HFF-Myc (cell line): ENCODE measurements at regions not wholly inside any gene's neighbourhood (a gene's known extent, or its start where the extent isn't known, plus 50 kb on each side); places are given as distances from the start of the nearest gene placed in this dataset.

Experiments used
- DNase-seq: peaks from one replicate; pipeline ENCODE4 v3.0.0-alpha.2; 2011; ENCODE audit warnings: low read depth; ENCODE audit errors: extremely low read depth
- H3K4me3 ChIP-seq: replicated peaks from 2 replicates; pipeline ENCODE4 v1.5.1; 2011; ENCODE audit warnings: low read depth, mild to moderate bottlenecking, control low read depth, low read length
- CTCF ChIP-seq: IDR thresholded peaks from 2 replicates; pipeline ENCODE4 v1.5.1; 2012; ENCODE audit warnings: mild to moderate bottlenecking, low read depth, low read length, control low read depth; ENCODE audit errors: missing control alignments

DNA sequence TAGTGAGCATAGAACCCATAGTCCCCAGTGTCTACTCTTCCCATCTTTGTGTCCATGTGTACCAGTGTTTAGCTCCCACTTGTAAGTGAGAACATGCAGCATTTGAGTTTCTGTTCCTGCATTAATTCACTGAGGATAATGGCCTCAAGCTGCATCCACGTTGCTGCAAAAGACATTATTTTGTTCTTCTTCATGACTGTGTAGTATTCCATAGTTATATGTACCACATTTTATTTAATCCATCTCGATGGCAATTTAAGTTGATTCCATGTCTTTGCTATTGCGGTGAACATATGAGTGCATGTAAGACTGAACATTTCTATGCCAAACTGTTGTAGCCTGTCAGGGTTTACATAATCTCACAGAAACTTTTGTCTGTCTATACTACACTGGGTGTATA lies 237.2 kb downstream of the IPO8 start:
- TF ChIP-seq CTCF = no peak
- no peak for DNase-seq
- H3K4me3 ChIP-seq = no peak overlapping the region

- no peak for DNase-seq
- peak; percentile 11 for TF ChIP-seq CTCF
- no peak overlapping the region for H3K4me3 ChIP-seq
Measured at GRCh38 chr12:30457621-30458289, 237.9 kb downstream of the IPO8 start.

DNA sequence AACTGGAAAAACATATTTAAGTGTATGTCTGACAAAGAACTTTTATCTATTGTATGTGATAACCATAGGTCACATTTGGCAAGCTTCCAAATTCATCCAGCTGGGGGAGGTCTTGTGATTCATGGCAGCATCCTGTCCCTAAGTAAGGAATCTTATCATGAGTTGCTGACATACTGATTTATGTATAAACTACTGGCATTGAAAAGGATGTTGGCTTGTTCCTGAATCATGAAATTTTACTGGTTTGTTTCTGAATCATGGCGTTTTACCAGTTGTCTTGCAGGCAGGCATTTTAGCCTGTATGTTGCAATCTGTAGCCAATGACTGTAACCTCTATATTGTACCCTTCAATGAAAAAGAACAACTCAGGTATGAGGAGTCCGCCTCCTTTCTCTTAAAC lies 244.8 kb downstream of the IPO8 start:
- H3K4me3 ChIP-seq = no peak overlapping the region
- TF ChIP-seq CTCF = no peak
- DNase-seq = no peak

GRCh38 chr12:30450226-30450625 lies 245.4 kb downstream of the IPO8 start:
- H3K4me3 ChIP-seq = no peak overlapping the region
- no peak for DNase-seq

DNA sequence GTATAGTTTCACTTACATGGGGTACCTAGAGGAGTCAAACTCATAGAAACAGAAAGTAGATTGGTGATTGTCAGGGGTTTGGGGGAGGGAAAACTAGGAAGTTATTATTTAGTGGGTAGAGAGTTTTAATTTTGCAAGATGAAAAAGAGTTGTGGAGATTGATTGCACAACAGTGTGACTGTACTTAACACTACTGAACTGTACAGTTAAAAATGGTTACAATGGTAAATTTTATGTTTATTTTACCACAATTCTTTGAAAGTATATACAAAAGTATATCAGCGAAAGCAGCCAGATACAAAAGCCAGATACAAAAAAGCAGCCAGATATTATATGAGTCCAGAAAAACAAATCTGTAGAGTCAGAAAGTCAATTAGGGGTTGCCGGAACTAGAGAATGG lies 247.6 kb downstream of the IPO8 start:
- TF ChIP-seq CTCF = no peak

More at GRCh38 chr12:30450226-30450625, 245.4 kb downstream of the IPO8 start:
- TF ChIP-seq CTCF = no peak

DNA sequence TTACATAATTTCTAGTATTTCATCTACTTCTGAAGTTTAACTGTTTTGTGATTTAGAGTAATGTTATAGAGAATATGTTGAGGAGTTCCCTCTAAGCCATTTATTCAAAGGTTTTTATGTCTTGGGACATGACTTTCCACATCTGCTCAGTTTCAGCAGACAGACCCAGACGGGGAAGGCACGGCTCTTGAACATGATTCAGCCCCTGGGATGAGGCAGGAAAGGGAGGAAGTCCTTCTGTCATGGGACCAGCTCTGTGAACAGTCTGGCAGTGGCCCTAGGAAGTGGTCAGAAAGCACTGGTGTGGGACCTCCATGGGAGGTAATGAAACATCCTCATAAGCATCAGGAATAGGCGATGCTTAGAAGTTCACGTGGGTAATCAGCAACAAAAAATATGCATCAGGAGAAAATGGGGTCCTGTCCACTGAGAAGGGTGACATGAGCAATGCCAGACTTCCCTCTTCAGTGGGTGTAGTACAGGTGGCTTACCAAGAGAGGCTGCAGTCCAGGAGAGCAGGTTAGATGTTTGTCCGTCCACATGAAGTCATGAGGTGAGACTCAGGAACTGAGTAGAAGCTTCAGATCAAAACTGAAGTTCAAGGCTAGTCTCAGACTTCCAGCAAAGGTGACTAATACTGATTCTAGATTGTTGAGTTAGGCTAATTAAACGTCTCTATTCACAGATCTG lies 248.5 kb downstream of the IPO8 start:
- no peak for TF ChIP-seq CTCF
- no peak for DNase-seq
- H3K4me3 ChIP-seq = no peak overlapping the region

More for the DNA sequence above, 247.6 kb downstream of the IPO8 start:
- H3K4me3 ChIP-seq = no peak overlapping the region
- DNase-seq = no peak

- TF ChIP-seq CTCF = no peak
- no peak overlapping the region for H3K4me3 ChIP-seq
Measured at GRCh38 chr12:30442461-30442860, 253.2 kb downstream of the IPO8 start.

More at GRCh38 chr12:30442461-30442860, 253.2 kb downstream of the IPO8 start:
- DNase-seq = no peak
